Stomach smooth muscle (tissue), 2 donors: ENCODE measurements at regions not wholly inside any gene's neighbourhood (a gene's known extent, or its start where the extent isn't known, plus 50 kb on each side); places are given as distances from the start of the nearest gene placed in this dataset.
"Not testable (repeated sequence)": the region's sequence is repeated elsewhere in the genome, so short reads cannot be mapped to it uniquely, and the experiment has no call there.

Source experiments
- H3K27ac ChIP-seq: one replicate; pipeline ENCODE4 v1.7.0; 2013; ENCODE audit warnings: mild to moderate bottlenecking, low read length, inconsistent platforms
- H3K27me3 ChIP-seq, 2 donors: one replicate each; pipeline ENCODE4 v1.7.0; 2013; ENCODE audit warnings: low read length in 2 of 2; ENCODE audit not compliant: insufficient read depth in 2 of 2, control insufficient read depth in 1 of 2
- H3K36me3 ChIP-seq, 2 donors: one replicate each; pipeline ENCODE4 v1.7.0; 2013; ENCODE audit warnings: low read length in 2 of 2; ENCODE audit not compliant: control insufficient read depth in 2 of 2, insufficient read depth in 2 of 2
- H3K4me1 ChIP-seq: one replicate; pipeline ENCODE4 v1.7.0; 2013; ENCODE audit warnings: low read length; ENCODE audit not compliant: control insufficient read depth, insufficient read depth
- H3K4me3 ChIP-seq, 2 donors: one replicate each; pipeline ENCODE4 v1.7.0; 2013; ENCODE audit warnings: low read length in 2 of 2
- H3K9ac ChIP-seq, 2 donors: one replicate each; pipeline ENCODE4 v1.7.0; 2013; ENCODE audit warnings: low read length in 2 of 2, mild to moderate bottlenecking in 1 of 2
- H3K9me3 ChIP-seq, 2 donors: one replicate each; pipeline ENCODE4 v1.7.0; 2013; ENCODE audit warnings: low read length in 2 of 2; ENCODE audit not compliant: control insufficient read depth in 2 of 2
- donor health status: healthy.
- donor health status: Pancreatic carcinoma.

DNA sequence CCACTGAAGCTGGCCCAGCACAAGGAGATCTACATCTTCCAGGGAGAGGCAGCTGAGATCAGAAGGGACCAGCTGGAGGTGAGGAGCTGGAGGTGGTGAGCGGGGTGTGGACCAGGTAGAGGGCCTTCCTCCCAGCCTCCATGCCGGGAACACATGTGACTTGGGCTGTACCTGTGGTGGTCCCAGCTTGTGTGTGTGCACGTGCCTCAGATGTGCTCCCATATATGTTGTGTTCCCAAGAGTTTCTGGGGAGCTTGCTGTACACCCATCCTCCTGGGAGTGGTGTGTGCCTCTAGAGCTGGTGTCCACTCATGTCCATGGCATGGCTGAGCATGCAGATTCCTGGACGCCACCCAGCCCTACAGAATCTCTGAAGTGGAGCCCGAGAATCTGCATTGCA, 183.7 kb upstream of the AKAP13 start:
- H3K9me3 ChIP-seq, H3K27me3 ChIP-seq, H3K36me3 ChIP-seq, H3K9ac ChIP-seq, H3K4me1 ChIP-seq, H3K27ac ChIP-seq, H3K4me3 ChIP-seq: not testable (repeated sequence)

DNA sequence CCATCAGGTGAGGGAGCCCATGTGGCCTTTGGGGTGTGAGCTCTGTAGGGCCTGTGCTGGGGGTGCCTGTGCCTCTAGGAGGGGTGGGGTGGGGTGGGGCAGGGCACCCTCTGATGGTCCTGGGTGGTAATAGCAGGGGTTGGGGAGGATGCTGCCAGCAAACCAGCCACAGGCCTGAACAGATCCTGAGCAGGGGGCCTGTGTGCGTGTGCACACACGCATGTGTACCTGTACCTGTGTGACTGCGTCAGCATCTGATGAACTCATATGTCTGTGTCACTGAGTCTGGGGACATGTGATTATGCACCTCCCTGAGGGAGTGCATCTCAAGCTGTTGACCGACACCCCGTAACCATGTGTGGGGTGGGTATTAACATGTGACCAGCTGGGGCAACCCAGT, 182.8 kb upstream of the AKAP13 start:
- H3K4me3 ChIP-seq, H3K9me3 ChIP-seq, H3K27ac ChIP-seq, H3K27me3 ChIP-seq, H3K4me1 ChIP-seq, H3K9ac ChIP-seq, H3K36me3 ChIP-seq: not testable (repeated sequence)

- not testable (repeated sequence) for H3K36me3 ChIP-seq, H3K27ac ChIP-seq, H3K9me3 ChIP-seq, H3K27me3 ChIP-seq, H3K4me1 ChIP-seq, H3K9ac ChIP-seq, H3K4me3 ChIP-seq
Observed at GRCh38 chr15:85198432-85198831, 182.0 kb upstream of the AKAP13 start.

DNA sequence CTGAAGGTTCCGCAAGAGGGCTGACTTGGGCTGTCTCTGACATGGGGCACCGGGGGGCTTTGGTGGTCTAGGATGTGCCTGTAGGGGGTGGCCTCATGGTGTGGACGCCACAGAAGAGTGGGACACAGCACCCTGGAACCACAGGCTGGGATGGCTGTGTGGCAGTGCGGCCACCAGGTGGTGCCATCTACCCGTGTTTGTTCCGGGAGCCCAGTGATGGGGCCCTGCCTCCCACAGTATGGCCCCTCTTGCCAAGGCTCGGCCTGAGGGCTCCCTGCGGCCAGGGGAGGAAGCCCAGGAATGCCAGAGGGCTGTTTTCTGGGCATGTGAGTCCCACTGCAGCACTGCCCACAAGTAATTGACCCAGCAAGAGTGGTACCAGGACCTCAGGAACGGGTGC, 180.2 kb upstream of the AKAP13 start:
- H3K36me3 ChIP-seq, H3K4me3 ChIP-seq, H3K4me1 ChIP-seq, H3K27me3 ChIP-seq, H3K9me3 ChIP-seq, H3K27ac ChIP-seq, H3K9ac ChIP-seq: not testable (repeated sequence)

- not testable (repeated sequence) for H3K27ac ChIP-seq, H3K9ac ChIP-seq, H3K27me3 ChIP-seq, H3K36me3 ChIP-seq, H3K9me3 ChIP-seq, H3K4me3 ChIP-seq, H3K4me1 ChIP-seq
Observed at GRCh38 chr15:85201118-85201793, 179.1 kb upstream of the AKAP13 start.

GRCh38 chr15:85204481-85204880, 175.9 kb upstream of the AKAP13 start:
- H3K27ac ChIP-seq, H3K9me3 ChIP-seq, H3K4me3 ChIP-seq, H3K4me1 ChIP-seq, H3K27me3 ChIP-seq, H3K36me3 ChIP-seq, H3K9ac ChIP-seq: not testable (repeated sequence)

GRCh38 chr15:85233791-85234325, 146.5 kb upstream of the AKAP13 start:
- H3K9ac ChIP-seq, H3K27me3 ChIP-seq, H3K27ac ChIP-seq, H3K9me3 ChIP-seq, H3K36me3 ChIP-seq, H3K4me1 ChIP-seq: not testable (repeated sequence)
- peak overlapping the region in 1 of 2 donors; percentile 29 for H3K4me3 ChIP-seq

DNA sequence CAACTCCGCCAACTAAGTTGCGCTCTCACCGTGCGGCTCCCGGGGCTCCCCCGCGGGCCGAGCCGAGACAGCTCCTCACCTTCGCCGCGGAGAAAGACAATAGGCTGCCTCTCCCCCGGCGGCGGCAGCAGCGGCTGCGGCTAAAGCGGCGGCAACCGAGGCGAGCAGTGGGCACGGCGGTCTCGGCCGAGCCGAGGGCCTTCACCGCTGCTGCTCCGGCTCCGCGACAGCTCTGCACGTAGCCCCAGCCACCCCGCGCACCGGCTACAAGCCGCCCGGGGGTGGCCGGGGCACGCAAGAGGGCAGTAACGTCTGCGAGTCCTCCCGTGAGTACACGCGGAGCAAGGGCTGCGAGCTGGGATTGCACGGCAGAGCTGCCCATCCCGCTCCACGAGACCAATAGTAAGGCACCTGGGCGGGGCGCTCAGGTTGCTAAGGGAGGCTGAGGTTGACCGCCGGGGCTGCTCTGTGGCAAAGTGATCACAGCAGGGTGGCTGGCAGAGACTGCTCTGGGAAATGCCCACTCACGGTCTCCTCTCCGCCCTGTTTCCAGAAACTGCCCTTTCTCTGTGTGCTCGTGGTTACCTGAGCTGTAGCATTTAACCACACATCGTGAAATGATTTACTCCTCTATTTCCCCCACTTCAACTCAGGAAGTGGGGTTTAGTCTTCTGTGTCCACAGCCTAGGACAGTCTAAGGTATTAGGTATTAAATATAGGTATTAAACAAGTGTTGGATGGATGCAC, 145.8 kb upstream of the AKAP13 start:
- peak overlapping the region in 1 of 2 donors; percentile 40 for H3K4me3 ChIP-seq
- H3K27me3 ChIP-seq, H3K27ac ChIP-seq, H3K36me3 ChIP-seq, H3K9me3 ChIP-seq, H3K4me1 ChIP-seq, H3K9ac ChIP-seq: not testable (repeated sequence)

- not testable (repeated sequence) for H3K4me1 ChIP-seq, H3K9me3 ChIP-seq, H3K27me3 ChIP-seq, H3K9ac ChIP-seq, H3K27ac ChIP-seq, H3K36me3 ChIP-seq, H3K4me3 ChIP-seq
Observed at GRCh38 chr15:85244056-85244455, 136.3 kb upstream of the AKAP13 start.

DNA sequence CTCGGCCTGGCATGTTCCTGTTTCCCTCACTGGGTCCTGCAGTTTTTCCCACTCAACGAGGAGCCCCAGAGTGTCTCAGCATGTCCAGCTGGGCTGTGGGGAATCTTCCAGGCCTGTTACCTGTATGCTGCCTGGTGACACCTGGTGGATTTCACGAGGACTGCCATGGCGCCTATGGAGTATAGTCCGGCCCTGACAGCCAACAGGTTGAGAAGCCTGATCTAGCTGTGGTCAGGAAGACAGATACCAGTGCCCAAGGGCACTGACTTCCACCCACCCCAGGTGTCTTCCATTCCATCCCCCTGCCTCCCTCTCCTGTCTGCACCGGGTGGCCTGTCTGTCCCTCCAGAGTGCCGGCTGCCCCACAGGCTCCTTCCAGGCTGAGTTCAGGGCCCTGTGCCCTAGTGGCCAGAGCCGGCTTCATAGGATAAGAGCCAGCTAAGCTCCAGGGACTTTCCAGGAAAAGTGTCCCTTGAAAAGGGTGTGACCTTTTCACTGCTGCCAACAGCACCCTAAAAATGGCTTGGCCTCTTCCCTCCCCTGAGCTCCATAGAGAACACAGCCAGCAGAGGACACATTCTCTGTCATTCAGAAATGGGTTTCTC, 129.4 kb upstream of the AKAP13 start:
- H3K27me3 ChIP-seq, H3K4me1 ChIP-seq, H3K9ac ChIP-seq, H3K9me3 ChIP-seq, H3K27ac ChIP-seq, H3K36me3 ChIP-seq, H3K4me3 ChIP-seq: not testable (repeated sequence)
